Skin epidermis (tissue), 12 donors: ENCODE measurements at regions not wholly inside any gene's neighbourhood (a gene's known extent, or its start where the extent isn't known, plus 50 kb on each side); places are given as distances from the start of the nearest gene placed in this dataset.

ENCODE experiments used
- H3K27ac ChIP-seq, 21 experiments: fragments of 200-600 bp; sonication (generic) in 11 of 21; one replicate each; pipeline ENCODE4 v1.5.0; 2020; ENCODE audit warnings: mild to moderate bottlenecking in 3 of 21, inconsistent platforms in 2 of 21, moderate library complexity in 2 of 21
- H3K4me3 ChIP-seq, 7 experiments: fragments of 200-600 bp; sonication (generic) in 2 of 7; one replicate each; pipeline ENCODE4 v1.5.0; 2020; ENCODE audit warnings: inconsistent platforms in 2 of 7, mild to moderate bottlenecking in 2 of 7, moderate library complexity in 1 of 7

- Histone ChIP-seq H3K27ac (peak overlapping the region in 2 of 21 experiments; percentile 44 to 81), H3K4me3 (no peak overlapping the region)
Observed at GRCh38 chr6:170180671-170181337, 110.1 kb downstream of the DLL1 start.

GRCh38 chr6:170179616-170180324 is 111.1 kb downstream of the DLL1 start:
- peak overlapping the region in 9 of 21 experiments; percentile 12 to 81 (median 60) for H3K27ac ChIP-seq

GRCh38 chr6:170178561-170179477 is 112.1 kb downstream of the DLL1 start:
- Histone ChIP-seq H3K4me3 (no peak overlapping the region), H3K27ac (peak overlapping the region in 18 of 21 experiments; percentile 15 to 79 (median 60))

More at GRCh38 chr6:170179616-170180324, 111.1 kb downstream of the DLL1 start:
- no peak overlapping the region for H3K4me3 ChIP-seq

- Histone ChIP-seq H3K27ac (peak overlapping the region in 13 of 21 experiments; percentile 42 to 79 (median 64)), H3K4me3 (no peak overlapping the region)
Observed at GRCh38 chr6:170177772-170178560, 112.9 kb downstream of the DLL1 start.

GRCh38 chr6:170176898-170177771 is 113.7 kb downstream of the DLL1 start:
- H3K27ac ChIP-seq: peak overlapping the region in 3 of 21 experiments; percentile 30 to 64 (median 39)
- H3K4me3 ChIP-seq: no peak overlapping the region

GRCh38 chr6:170176136-170176897 is 114.6 kb downstream of the DLL1 start:
- Histone ChIP-seq H3K27ac (peak overlapping the region in 4 of 21 experiments; percentile 23 to 56 (median 34)), H3K4me3 (no peak overlapping the region)

- Histone ChIP-seq H3K27ac (peak overlapping the region in 1 of 21 experiments; percentile 3), H3K4me3 (no peak overlapping the region)
Observed at GRCh38 chr6:170175644-170176135, 115.2 kb downstream of the DLL1 start.

GRCh38 chr6:170174771-170175643 is 115.9 kb downstream of the DLL1 start:
- no peak overlapping the region for H3K4me3 ChIP-seq
- H3K27ac ChIP-seq: peak overlapping the region in 5 of 21 experiments; percentile 3 to 73 (median 46)

- no peak overlapping the region for H3K4me3 ChIP-seq
- peak overlapping the region in 7 of 21 experiments; percentile 29 to 73 (median 49) for H3K27ac ChIP-seq
Observed at GRCh38 chr6:170174124-170174770, 116.6 kb downstream of the DLL1 start.

GRCh38 chr6:170173335-170173881 is 117.5 kb downstream of the DLL1 start:
- no peak overlapping the region for H3K27ac ChIP-seq

GRCh38 chr6:170172825-170173256 is 118.0 kb downstream of the DLL1 start:
- no peak overlapping the region for H3K4me3 ChIP-seq
- no peak overlapping the region for H3K27ac ChIP-seq

More at GRCh38 chr6:170173335-170173881, 117.5 kb downstream of the DLL1 start:
- H3K4me3 ChIP-seq: no peak overlapping the region

GRCh38 chr6:170172392-170172791 is 118.5 kb downstream of the DLL1 start:
- Histone ChIP-seq H3K4me3 (no peak overlapping the region), H3K27ac (no peak overlapping the region)

- no peak overlapping the region for H3K27ac ChIP-seq
- H3K4me3 ChIP-seq: no peak overlapping the region
Observed at GRCh38 chr6:170167657-170168159, 123.2 kb downstream of the DLL1 start.

GRCh38 chr6:170166511-170167122 is 124.3 kb downstream of the DLL1 start:
- H3K27ac ChIP-seq: no peak overlapping the region
- H3K4me3 ChIP-seq: no peak overlapping the region
